Liver (tissue), 3 donors: ENCODE measurements at regions not wholly inside any gene's neighbourhood (a gene's known extent, or its start where the extent isn't known, plus 50 kb on each side); places are given as distances from the start of the nearest gene placed in this dataset.

ENCODE experiments used
- ATF3 ChIP-seq: IDR thresholded peaks from 2 replicates; pipeline ENCODE4 v1.6.1; 2016; ENCODE audit warnings: antibody characterized with exemption
- CTCF ChIP-seq: fragments of 150-350 bp; IDR thresholded peaks from 2 replicates; pipeline ENCODE4 v1.5.1; 2017; ENCODE audit warnings: improper control_type of control experiment, low read depth, low read length; ENCODE audit not compliant: missing input control
- EGR1 ChIP-seq, 2 donors: IDR thresholded peaks; 2 replicates each; pipeline ENCODE4 v1.6.1; 2016 to 2018; ENCODE audit warnings: antibody characterized with exemption in 2 of 2, low read depth in 2 of 2
- GABPA ChIP-seq, 2 donors: IDR thresholded peaks in 1 of 2; conservative IDR thresholded peaks in 1 of 2; 2 replicates each; pipeline ENCODE4 v1.6.1; 2016; ENCODE audit warnings: antibody characterized with exemption in 2 of 2, mild to moderate bottlenecking in 1 of 2, moderate library complexity in 1 of 2
- MAX ChIP-seq: IDR thresholded peaks from 2 replicates; pipeline ENCODE4 v1.6.1; 2016; ENCODE audit warnings: antibody characterized with exemption
- REST ChIP-seq: IDR thresholded peaks from 2 replicates; pipeline ENCODE4 v1.6.1; 2016; ENCODE audit warnings: antibody characterized with exemption, mild to moderate bottlenecking
- RXRA ChIP-seq, 2 donors: IDR thresholded peaks; 2 replicates each; pipeline ENCODE4 v1.6.1; 2017 to 2018; ENCODE audit warnings: antibody characterized with exemption in 2 of 2, mild to moderate bottlenecking in 1 of 2
- TAF1 ChIP-seq: conservative IDR thresholded peaks from 2 replicates; pipeline ENCODE4 v1.6.1; 2016; ENCODE audit warnings: antibody characterized with exemption, mild to moderate bottlenecking
- YY1 ChIP-seq: IDR thresholded peaks from 2 replicates; pipeline ENCODE4 v1.6.1; 2016; ENCODE audit warnings: antibody characterized with exemption, mild to moderate bottlenecking
- donor health status: healthy.
- donor health status: healthy.

- TF ChIP-seq CTCF (no peak), MAX (no peak), EGR1 (IDR thresholded peaks at IDR 0.05; ENCODE audit: low read depth in 2 of 2) (no peak), RXRA (IDR thresholded peaks at IDR 0.05) (no peak), ATF3 (no peak), TAF1 (no peak), REST (no peak), GABPA (IDR thresholded peaks at IDR 0.05 in 1 of 2, conservative IDR thresholded peaks at IDR 0.05 in 1 of 2) (no peak), YY1 (no peak)
Observed at GRCh38 chr18:60099709-60100108, 199.9 kb downstream of the PMAIP1 start.
